ENCODE measurements at regions not wholly inside any gene's neighbourhood (a gene's known extent, or its start where the extent isn't known, plus 50 kb on each side); places are given as distances from the start of the nearest gene placed in this dataset.

DNA sequence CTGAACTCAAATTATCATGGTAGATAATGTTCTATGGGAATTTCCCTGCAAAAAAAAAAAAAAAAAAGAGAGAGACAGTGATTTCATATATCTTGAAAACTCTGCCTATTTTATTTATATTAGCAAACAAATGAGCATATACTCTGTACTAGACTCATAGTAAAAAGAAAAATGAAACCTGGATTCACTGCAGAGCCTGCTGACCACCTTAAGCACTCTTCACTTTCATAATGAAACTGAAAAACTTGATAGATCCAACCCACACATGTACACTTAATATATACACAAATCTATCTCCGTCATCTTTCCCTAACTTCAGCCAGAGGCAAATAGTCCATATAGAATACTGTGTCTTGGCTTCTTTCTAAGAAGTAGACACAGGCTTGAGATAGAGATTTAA is 226.1 kb upstream of the KCNIP4 start:
- Histone ChIP-seq H3K79me2 (ENCODE audit: insufficient read depth) (no peaks in the 10 kb centered on the region), H4K20me1 (ENCODE audit: insufficient read depth) (no peaks in the 10 kb centered on the region), H3K27ac (ENCODE audit: low read depth in 2 of 2, low read length in 1 of 2) (no peak overlapping the region), H3K27me3 (ENCODE audit: insufficient read depth) (no peaks in the 10 kb centered on the region), H3K9me3 (no peaks in the 10 kb centered on the region), H2AFZ (ENCODE audit: low read depth) (no peak overlapping the region), H3K4me3 (ENCODE audit: low read depth in 2 of 2, low read length in 1 of 2) (no peak overlapping the region), H3F3A (replicated peaks; ENCODE audit: insufficient read depth) (peaks cover 13% of the 10 kb centered on the region), H3K9ac (no peak overlapping the region), H3K4me2 (no peak overlapping the region), H3K4me1 (ENCODE audit: control insufficient read depth in 1 of 2, insufficient read depth in 2 of 2, low read depth in 1 of 2, low read length in 1 of 2) (peaks cover 0 to under 1% of the 10 kb centered on the region in 2 experiments; a peak in 1 of 4 replicates), H3K36me3 (replicated peaks in 1 of 2; ENCODE audit: control insufficient read depth in 1 of 2, insufficient read depth in 2 of 2, low read length in 1 of 2) (no peaks in the 10 kb centered on the region), H3K9me2 (no peaks in the 10 kb centered on the region)
- 69% methylated on average over 1 of the region's 1 CpG for WGBS (ENCODE audit: low lambda C conversion rate)
- TF ChIP-seq RCOR1 (IDR thresholded peaks at IDR 0.05; ENCODE audit: low read length) (no peak), EP300 (IDR thresholded peaks at IDR 0.05; ENCODE audit: borderline replicate concordance in 1 of 2, low read depth in 1 of 2, low read length in 1 of 2) (no peak), FOSL2 (IDR thresholded peaks at IDR 0.05; ENCODE audit: borderline replicate concordance, low read depth) (no peak), POLR2AphosphoS5 (IDR thresholded peaks at IDR 0.05; ENCODE audit: low read depth, low read length) (no peak), RAD21 (IDR thresholded peaks at IDR 0.05; ENCODE audit: low read length) (no peak), FOXM1 (IDR thresholded peaks at IDR 0.05; ENCODE audit: low read depth) (no peak), TAF1 (IDR thresholded peaks at IDR 0.05; ENCODE audit: borderline replicate concordance, low read depth, low read length) (no peak), TCF12 (IDR thresholded peaks at IDR 0.05) (no peak), RFX5 (IDR thresholded peaks at IDR 0.05; ENCODE audit: low read length) (no peak), SMC3 (IDR thresholded peaks at IDR 0.05; ENCODE audit: low read depth, low read length) (no peak), MXI1 (IDR thresholded peaks at IDR 0.05; ENCODE audit: low read depth, low read length) (no peak), CHD2 (IDR thresholded peaks at IDR 0.05; ENCODE audit: low read length, partially characterized antibody) (no peak), JUND (IDR thresholded peaks at IDR 0.05) (no peak), MEF2A (IDR thresholded peaks at IDR 0.05; ENCODE audit: borderline replicate concordance, low read depth) (no peak)
- TF ChIP-seq, protein P1, sequence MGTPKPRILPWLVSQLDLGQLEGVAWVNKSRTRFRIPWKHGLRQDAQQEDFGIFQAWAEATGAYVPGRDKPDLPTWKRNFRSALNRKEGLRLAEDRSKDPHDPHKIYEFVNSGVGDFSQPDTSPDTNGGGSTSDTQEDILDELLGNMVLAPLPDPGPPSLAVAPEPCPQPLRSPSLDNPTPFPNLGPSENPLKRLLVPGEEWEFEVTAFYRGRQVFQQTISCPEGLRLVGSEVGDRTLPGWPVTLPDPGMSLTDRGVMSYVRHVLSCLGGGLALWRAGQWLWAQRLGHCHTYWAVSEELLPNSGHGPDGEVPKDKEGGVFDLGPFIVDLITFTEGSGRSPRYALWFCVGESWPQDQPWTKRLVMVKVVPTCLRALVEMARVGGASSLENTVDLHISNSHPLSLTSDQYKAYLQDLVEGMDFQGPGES (IDR thresholded peaks at IDR 0.05; ENCODE audit: low read depth, low read length), result no peak
- TF ChIP-seq, protein P2, sequence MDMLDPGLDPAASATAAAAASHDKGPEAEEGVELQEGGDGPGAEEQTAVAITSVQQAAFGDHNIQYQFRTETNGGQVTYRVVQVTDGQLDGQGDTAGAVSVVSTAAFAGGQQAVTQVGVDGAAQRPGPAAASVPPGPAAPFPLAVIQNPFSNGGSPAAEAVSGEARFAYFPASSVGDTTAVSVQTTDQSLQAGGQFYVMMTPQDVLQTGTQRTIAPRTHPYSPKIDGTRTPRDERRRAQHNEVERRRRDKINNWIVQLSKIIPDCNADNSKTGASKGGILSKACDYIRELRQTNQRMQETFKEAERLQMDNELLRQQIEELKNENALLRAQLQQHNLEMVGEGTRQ (IDR thresholded peaks at IDR 0.05; ENCODE audit: borderline replicate concordance, low read depth, low read length), result no peak
- ChIA-PET CTCF (no interaction called here), POLR2A (no interaction called here)
- no peak for DNase-seq

DNA sequence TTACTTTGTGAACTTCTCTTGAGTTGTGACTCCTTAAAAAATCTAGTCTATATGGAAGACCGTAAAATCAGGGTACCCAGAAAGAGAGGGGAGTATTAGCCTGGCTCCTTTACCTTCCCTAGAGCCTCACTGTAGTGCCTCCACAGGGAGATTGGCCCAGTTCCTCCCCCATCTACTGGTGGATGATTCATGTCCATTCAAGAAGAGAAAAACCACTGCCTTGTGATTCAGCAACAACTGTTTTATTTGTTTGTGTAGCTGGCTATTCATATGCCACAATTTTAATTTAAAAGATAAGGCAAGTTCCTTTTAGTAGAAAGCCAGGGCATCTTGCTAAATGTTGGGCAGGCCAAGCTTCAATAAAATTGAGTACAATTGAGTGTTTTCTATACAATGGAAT is 221.8 kb upstream of the KCNIP4 start:
- H4K20me1 ChIP-seq (ENCODE audit: insufficient read depth), result no peaks in the 10 kb centered on the region
- H3K9me2 ChIP-seq, result no peaks in the 10 kb centered on the region
- no peak overlapping the region for H3K4me3 ChIP-seq (ENCODE audit: low read depth in 2 of 2, low read length in 1 of 2)
- no peaks in the 10 kb centered on the region for H3K36me3 ChIP-seq (replicated peaks in 1 of 2; ENCODE audit: control insufficient read depth in 1 of 2, insufficient read depth in 2 of 2, low read length in 1 of 2)
- H3K4me2 ChIP-seq, result no peak overlapping the region; the same call in 1 of the 2 replicates
- ChIA-PET CTCF (no interaction called here), POLR2A (no interaction called here)
- H3K9ac ChIP-seq, result no peak overlapping the region
- H3K9me3 ChIP-seq, result no peaks in the 10 kb centered on the region
- no peaks in the 10 kb centered on the region for H3K27me3 ChIP-seq (ENCODE audit: insufficient read depth)
- H3K79me2 ChIP-seq (ENCODE audit: insufficient read depth), result no peaks in the 10 kb centered on the region
- DNase-seq, result no peak
- 10% methylated on average over 1 of the region's 1 CpG for WGBS (ENCODE audit: low lambda C conversion rate)
- H2AFZ ChIP-seq (ENCODE audit: low read depth), result no peak overlapping the region
- peaks cover 4% of the 10 kb centered on the region for H3F3A ChIP-seq (replicated peaks; ENCODE audit: insufficient read depth)
- peak overlapping the region in 1 of 2 experiments; percentile 13; a peak in 1 of 4 replicates for H3K27ac ChIP-seq (ENCODE audit: low read depth in 2 of 2, low read length in 1 of 2)
- H3K4me1 ChIP-seq (ENCODE audit: control insufficient read depth in 1 of 2, insufficient read depth in 2 of 2, low read depth in 1 of 2, low read length in 1 of 2), result no peaks in the 10 kb centered on the region
- TF ChIP-seq MEF2A (IDR thresholded peaks at IDR 0.05; ENCODE audit: borderline replicate concordance, low read depth) (no peak), ELF1 (IDR thresholded peaks at IDR 0.05) (no peak), MXI1 (IDR thresholded peaks at IDR 0.05; ENCODE audit: low read depth, low read length) (no peak), FOXJ3 (CRISPR knock-in tag; IDR thresholded peaks at IDR 0.05) (no peak), POLR2AphosphoS5 (IDR thresholded peaks at IDR 0.05; ENCODE audit: low read depth, low read length) (no peak), TCF12 (IDR thresholded peaks at IDR 0.05) (peak; percentile 90), NFIC (IDR thresholded peaks at IDR 0.05; ENCODE audit: borderline replicate concordance) (peak; percentile 57; the same call in 1 of the 2 replicates), JUND (IDR thresholded peaks at IDR 0.05) (peak; percentile 69), FOXM1 (IDR thresholded peaks at IDR 0.05; ENCODE audit: low read depth) (0 out of 2 replicates have a peak, but pooled peaks have one; percentile 31), EP300 (IDR thresholded peaks at IDR 0.05; ENCODE audit: borderline replicate concordance in 1 of 2, low read depth in 1 of 2, low read length in 1 of 2) (peak in 1 of 2 experiments; percentile 65; a peak in 1 of 4 replicates), FOSL2 (IDR thresholded peaks at IDR 0.05; ENCODE audit: borderline replicate concordance, low read depth) (peak; percentile 78), GABPA (IDR thresholded peaks at IDR 0.05; ENCODE audit: low read depth) (no peak), SMC3 (IDR thresholded peaks at IDR 0.05; ENCODE audit: low read depth, low read length) (no peak), RCOR1 (IDR thresholded peaks at IDR 0.05; ENCODE audit: low read length) (no peak)
- TF ChIP-seq, protein P3, sequence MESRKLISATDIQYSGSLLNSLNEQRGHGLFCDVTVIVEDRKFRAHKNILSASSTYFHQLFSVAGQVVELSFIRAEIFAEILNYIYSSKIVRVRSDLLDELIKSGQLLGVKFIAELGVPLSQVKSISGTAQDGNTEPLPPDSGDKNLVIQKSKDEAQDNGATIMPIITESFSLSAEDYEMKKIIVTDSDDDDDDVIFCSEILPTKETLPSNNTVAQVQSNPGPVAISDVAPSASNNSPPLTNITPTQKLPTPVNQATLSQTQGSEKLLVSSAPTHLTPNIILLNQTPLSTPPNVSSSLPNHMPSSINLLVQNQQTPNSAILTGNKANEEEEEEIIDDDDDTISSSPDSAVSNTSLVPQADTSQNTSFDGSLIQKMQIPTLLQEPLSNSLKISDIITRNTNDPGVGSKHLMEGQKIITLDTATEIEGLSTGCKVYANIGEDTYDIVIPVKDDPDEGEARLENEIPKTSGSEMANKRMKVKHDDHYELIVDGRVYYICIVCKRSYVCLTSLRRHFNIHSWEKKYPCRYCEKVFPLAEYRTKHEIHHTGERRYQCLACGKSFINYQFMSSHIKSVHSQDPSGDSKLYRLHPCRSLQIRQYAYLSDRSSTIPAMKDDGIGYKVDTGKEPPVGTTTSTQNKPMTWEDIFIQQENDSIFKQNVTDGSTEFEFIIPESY (IDR thresholded peaks at IDR 0.05; ENCODE audit: borderline replicate concordance, low read depth), result peak; percentile 18; the same call in 1 of the 2 replicates
- TF ChIP-seq, protein P2 (IDR thresholded peaks at IDR 0.05; ENCODE audit: borderline replicate concordance, low read depth, low read length), result no peak
- TF ChIP-seq, protein P4, sequence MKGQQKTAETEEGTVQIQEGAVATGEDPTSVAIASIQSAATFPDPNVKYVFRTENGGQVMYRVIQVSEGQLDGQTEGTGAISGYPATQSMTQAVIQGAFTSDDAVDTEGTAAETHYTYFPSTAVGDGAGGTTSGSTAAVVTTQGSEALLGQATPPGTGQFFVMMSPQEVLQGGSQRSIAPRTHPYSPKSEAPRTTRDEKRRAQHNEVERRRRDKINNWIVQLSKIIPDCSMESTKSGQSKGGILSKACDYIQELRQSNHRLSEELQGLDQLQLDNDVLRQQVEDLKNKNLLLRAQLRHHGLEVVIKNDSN (IDR thresholded peaks at IDR 0.05; ENCODE audit: borderline replicate concordance, low read depth), result no peak
